ENCODE measurements at regions not wholly inside any gene's neighbourhood (a gene's known extent, or its start where the extent isn't known, plus 50 kb on each side); places are given as distances from the start of the nearest gene placed in this dataset.

GRCh38 chr15:96610757-96611156 lies 280.3 kb downstream of the NR2F2 start:
- no peaks in the 10 kb centered on the region for H4K20me1 ChIP-seq (replicated peaks; ENCODE audit: control insufficient read depth, insufficient read depth, low read length)
- TF ChIP-seq ILF3 (IDR thresholded peaks at IDR 0.05; ENCODE audit: borderline replicate concordance) (no peak), RBM17 (IDR thresholded peaks at IDR 0.05; ENCODE audit: borderline replicate concordance, low read depth, low read length) (no peak), TFE3 (CRISPR knock-in tag; IDR thresholded peaks at IDR 0.05) (peak; percentile 81), TCFL5 (CRISPR knock-in tag; conservative IDR thresholded peaks at IDR 0.05) (no peak), NR2C2 (CRISPR knock-in tag; IDR thresholded peaks at IDR 0.05) (no peak), NR2C2 (tag; IDR thresholded peaks at IDR 0.05) (no peak), CBFA2T2 (conservative IDR thresholded peaks at IDR 0.05) (peak; percentile 34), RAD51 (IDR thresholded peaks at IDR 0.05; ENCODE audit: borderline replicate concordance, low read depth) (peak; percentile 65)
- H3K27me3 ChIP-seq (ENCODE audit: control insufficient read depth in 2 of 2, insufficient read depth in 2 of 2, low read length in 2 of 2): no peaks in the 10 kb centered on the region
- no peak overlapping the region for H3K9ac ChIP-seq (ENCODE audit: insufficient read depth in 1 of 2, low read depth in 2 of 2, low read length in 2 of 2)
- intact Hi-C loops (cut with micrococcal nuclease) (no loop called here), in situ Hi-C loops (cut with MboI) (no loop called here)
- H3K4me2 ChIP-seq (ENCODE audit: insufficient read depth, low read length): no peak overlapping the region
- no TSS peak for BruUV-seq (replicated peaks)
- H3K36me3 ChIP-seq (ENCODE audit: control insufficient read depth, insufficient read depth, low read length): no peaks in the 10 kb centered on the region
- H3K4me1 ChIP-seq (replicated peaks in 1 of 2; ENCODE audit: control insufficient read depth in 2 of 2, insufficient read depth in 2 of 2, low read length in 2 of 2): no peaks in the 10 kb centered on the region
- H3K9me3 ChIP-seq (replicated peaks; ENCODE audit: control insufficient read depth, insufficient read depth, low read depth, low read length): no peaks in the 10 kb centered on the region
- no peaks in the 10 kb centered on the region for H3K9me1 ChIP-seq (ENCODE audit: control insufficient read depth, insufficient read depth, low read length)
- 6% methylated on average over 3 of the region's 3 CpGs for WGBS (ENCODE audit: insufficient coverage, low coverage, missing lambda C conversion rate)
- H3K79me2 ChIP-seq (ENCODE audit: control insufficient read depth, insufficient read depth, low read length): no peaks in the 10 kb centered on the region
- H3K27ac ChIP-seq (ENCODE audit: extremely low read depth, low read depth, low read length): no peak overlapping the region
- ChIA-PET CTCF (ENCODE audit: low intra/inter-chr PET ratio) (no interaction called here), POLR2A (interaction anchor here (0.5 kb wide), 1 partner anchor 1577 kb away, joined by 3 read pairs; no protein-coding TSS in a partner anchor)
- no peak overlapping the region for H2AFZ ChIP-seq (ENCODE audit: low read depth, low read length)
- no peak for DNase-seq (ENCODE audit: extremely low read depth in 1 of 4, low spot score in 3 of 4)
- no peak overlapping the region for H3K4me3 ChIP-seq
- ATAC-seq: no peak
- FAIRE-seq: no peak

Data from K562 (cell line).